Endothelial cell (in vitro differentiated cells): ENCODE measurements at regions not wholly inside any gene's neighbourhood (a gene's known extent, or its start where the extent isn't known, plus 50 kb on each side); places are given as distances from the start of the nearest gene placed in this dataset.
"Not testable (repeated sequence)": the region's sequence is repeated elsewhere in the genome, so short reads cannot be mapped to it uniquely, and the experiment has no call there.

Source experiments
- DNase-seq: peaks from one replicate; pipeline ENCODE4 v3.0.0; 2021; ENCODE audit warnings: low spot score
- H3K27ac Mint-ChIP-seq: one replicate; pipeline ENCODE4 v1.8.0; 2021; ENCODE audit warnings: mixed read lengths, inconsistent platforms; ENCODE audit not compliant: unreplicated experiment
- H3K27me3 Mint-ChIP-seq: one replicate; pipeline ENCODE4 v1.8.0; 2021; ENCODE audit warnings: mild to moderate bottlenecking, moderate library complexity, mixed read lengths, inconsistent platforms; ENCODE audit not compliant: unreplicated experiment
- H3K36me3 Mint-ChIP-seq: one replicate; pipeline ENCODE4 v1.8.0; 2021; ENCODE audit warnings: mild to moderate bottlenecking, low read depth, mixed read lengths, inconsistent platforms; ENCODE audit not compliant: unreplicated experiment
- H3K4me1 Mint-ChIP-seq: one replicate; pipeline ENCODE4 v1.8.0; 2021; ENCODE audit warnings: mild to moderate bottlenecking, mixed read lengths, inconsistent platforms; ENCODE audit not compliant: unreplicated experiment
- H3K4me3 Mint-ChIP-seq: one replicate; pipeline ENCODE4 v1.8.0; 2021; ENCODE audit warnings: mild to moderate bottlenecking, mixed read lengths, inconsistent platforms; ENCODE audit not compliant: unreplicated experiment
- H3K9me3 Mint-ChIP-seq: one replicate; pipeline ENCODE4 v1.8.0; 2021; ENCODE audit warnings: mixed read lengths, inconsistent platforms; ENCODE audit not compliant: unreplicated experiment
- CTCF ChIP-seq: fragments of 200-600 bp; sonication (generic); IDR thresholded peaks from one replicate; pipeline ENCODE4 v1.5.0; 2021; ENCODE audit warnings: antibody characterized with exemption; ENCODE audit not compliant: unreplicated experiment

- no peak overlapping the region for H3K27ac Mint-ChIP-seq
- no peak overlapping the region for H3K4me3 Mint-ChIP-seq
- H3K36me3 Mint-ChIP-seq = no peaks in the 10 kb centered on the region
- no peaks in the 10 kb centered on the region for H3K27me3 Mint-ChIP-seq
- no peaks in the 10 kb centered on the region for H3K4me1 Mint-ChIP-seq
- no peak for DNase-seq
- no peaks in the 10 kb centered on the region for H3K9me3 Mint-ChIP-seq
- no peak for TF ChIP-seq CTCF
These were observed 847.2 kb downstream of the PLOD2 start for GRCh38 chr3:145313751-145314150.

GRCh38 chr3:145316253-145316652 is 844.7 kb downstream of the PLOD2 start:
- not testable (repeated sequence) for H3K36me3 Mint-ChIP-seq, H3K4me1 Mint-ChIP-seq, DNase-seq, H3K9me3 Mint-ChIP-seq, H3K4me3 Mint-ChIP-seq, H3K27ac Mint-ChIP-seq, H3K27me3 Mint-ChIP-seq

DNA sequence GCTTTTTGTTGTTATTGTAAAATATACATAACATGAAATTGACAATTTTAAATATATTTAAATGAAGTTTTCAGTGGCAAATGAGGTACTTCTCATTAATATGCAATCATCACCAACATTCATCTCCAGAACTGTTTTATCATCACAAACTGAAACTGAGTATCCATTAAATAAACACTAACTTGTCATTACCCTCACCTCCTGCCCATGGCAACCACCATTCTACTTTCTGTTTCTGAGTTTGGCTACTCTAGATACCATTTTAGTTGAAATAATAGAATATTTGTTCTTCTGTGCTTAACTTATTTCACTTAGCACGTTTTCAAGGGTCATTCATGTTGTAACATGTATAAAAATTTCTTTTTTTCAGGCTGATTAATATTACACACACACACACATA is 834.3 kb downstream of the PLOD2 start:
- Mint-ChIP-seq H3K9me3 (no peaks in the 10 kb centered on the region), H3K27ac (no peak overlapping the region), H3K4me3 (no peak overlapping the region), H3K4me1 (no peaks in the 10 kb centered on the region), H3K36me3 (no peaks in the 10 kb centered on the region), H3K27me3 (no peaks in the 10 kb centered on the region)
- DNase-seq = no peak
- no peak for TF ChIP-seq CTCF

DNA sequence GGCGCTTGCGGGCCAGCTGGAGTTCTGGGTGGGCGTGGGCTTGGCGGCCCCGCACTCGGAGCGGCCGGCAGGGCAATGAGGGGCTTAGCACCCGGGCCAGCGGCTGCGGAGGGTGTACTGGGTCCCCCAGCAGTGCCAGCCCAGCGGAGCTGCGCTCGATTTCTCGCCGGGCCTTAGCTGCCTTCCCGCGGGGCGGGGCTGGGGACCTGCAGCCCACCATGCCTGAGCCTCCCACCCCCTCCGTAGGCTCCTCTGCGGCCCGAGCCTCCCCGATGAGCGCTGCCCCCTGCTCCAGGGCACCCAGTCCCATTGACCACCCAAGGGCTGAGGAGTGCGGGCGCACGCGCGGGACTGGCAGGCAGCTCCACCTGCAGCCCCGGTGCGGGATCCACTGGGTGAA is 827.6 kb downstream of the PLOD2 start:
- not testable (repeated sequence) for H3K27ac Mint-ChIP-seq, DNase-seq, H3K27me3 Mint-ChIP-seq, H3K4me1 Mint-ChIP-seq, H3K36me3 Mint-ChIP-seq, H3K9me3 Mint-ChIP-seq, H3K4me3 Mint-ChIP-seq

GRCh38 chr3:145333931-145334330 is 827.1 kb downstream of the PLOD2 start:
- H3K27ac Mint-ChIP-seq = no peak overlapping the region
- TF ChIP-seq CTCF = no peak
- H3K4me1 Mint-ChIP-seq = no peaks in the 10 kb centered on the region
- DNase-seq = no peak
- peaks cover 7% of the 10 kb centered on the region for H3K9me3 Mint-ChIP-seq
- no peaks in the 10 kb centered on the region for H3K36me3 Mint-ChIP-seq
- no peak overlapping the region for H3K4me3 Mint-ChIP-seq
- H3K27me3 Mint-ChIP-seq = no peaks in the 10 kb centered on the region

- Mint-ChIP-seq H3K36me3 (peaks cover 4% of the 10 kb centered on the region), H3K27me3 (no peaks in the 10 kb centered on the region), H3K4me1 (no peaks in the 10 kb centered on the region), H3K27ac (no peak overlapping the region), H3K9me3 (peaks cover 7% of the 10 kb centered on the region), H3K4me3 (no peak overlapping the region)
- no peak for DNase-seq
- no peak for TF ChIP-seq CTCF
These were observed 805.8 kb downstream of the PLOD2 start for GRCh38 chr3:145355206-145355605.
